Mucosa of descending colon (tissue), 3 donors: ENCODE measurements at regions not wholly inside any gene's neighbourhood (a gene's known extent, or its start where the extent isn't known, plus 50 kb on each side); places are given as distances from the start of the nearest gene placed in this dataset.
A peak's percentile ranks its signal among the peaks of the same experiment; 100 is the strongest.

Experiments used
- ATAC-seq: fragments of 200-7000 bp; cut with Tn5 transposase; one replicate; pipeline ENCODE4 v1.9.1; 2020; ENCODE audit warnings: mild to moderate bottlenecking, moderate library complexity
- DNase-seq, 3 donors: peaks; one replicate each; pipeline ENCODE4 v3.0.0-alpha.2; 2020
- H3K36me3 ChIP-seq: fragments of 200-600 bp; one replicate; pipeline ENCODE4 v1.8.0; 2021; ENCODE audit warnings: low read depth, mild to moderate bottlenecking
- H3K4me1 ChIP-seq: fragments of 200-600 bp; one replicate; pipeline ENCODE4 v1.8.0; 2021; ENCODE audit warnings: low read depth, mild to moderate bottlenecking
- H3K4me3 ChIP-seq: fragments of 200-600 bp; one replicate; pipeline ENCODE4 v1.8.0; 2021; ENCODE audit warnings: mild to moderate bottlenecking
- H3K9me3 ChIP-seq: fragments of 200-600 bp; one replicate; pipeline ENCODE4 v1.8.0; 2021; ENCODE audit warnings: mild to moderate bottlenecking
- intact Hi-C, 2 donors: fragments of 100-400 bp; cut with DNase I in 1 of 2; cut with micrococcal nuclease in 1 of 2; formaldehyde crosslinking; loops; one replicate each; pipeline versions ENCODE4 v1.11.0 to v1.11.1; 2022; cut with DNase I, micrococcal nuclease
- TF ChIP-seq, protein P1 (sequence below): fragments of 200-600 bp; IDR thresholded peaks from one replicate; pipeline ENCODE4 v1.8.0; 2022; ENCODE audit warnings: antibody characterized with exemption, mild to moderate bottlenecking
- donor health status: DM: no; HTN: no; CAD: no; lungs with moderate emphysema.
- donor health status: DM: no; HTN: no; CAD: no.
- donor health status: DM: no; HTN: yes; CAD: no.

DNA sequence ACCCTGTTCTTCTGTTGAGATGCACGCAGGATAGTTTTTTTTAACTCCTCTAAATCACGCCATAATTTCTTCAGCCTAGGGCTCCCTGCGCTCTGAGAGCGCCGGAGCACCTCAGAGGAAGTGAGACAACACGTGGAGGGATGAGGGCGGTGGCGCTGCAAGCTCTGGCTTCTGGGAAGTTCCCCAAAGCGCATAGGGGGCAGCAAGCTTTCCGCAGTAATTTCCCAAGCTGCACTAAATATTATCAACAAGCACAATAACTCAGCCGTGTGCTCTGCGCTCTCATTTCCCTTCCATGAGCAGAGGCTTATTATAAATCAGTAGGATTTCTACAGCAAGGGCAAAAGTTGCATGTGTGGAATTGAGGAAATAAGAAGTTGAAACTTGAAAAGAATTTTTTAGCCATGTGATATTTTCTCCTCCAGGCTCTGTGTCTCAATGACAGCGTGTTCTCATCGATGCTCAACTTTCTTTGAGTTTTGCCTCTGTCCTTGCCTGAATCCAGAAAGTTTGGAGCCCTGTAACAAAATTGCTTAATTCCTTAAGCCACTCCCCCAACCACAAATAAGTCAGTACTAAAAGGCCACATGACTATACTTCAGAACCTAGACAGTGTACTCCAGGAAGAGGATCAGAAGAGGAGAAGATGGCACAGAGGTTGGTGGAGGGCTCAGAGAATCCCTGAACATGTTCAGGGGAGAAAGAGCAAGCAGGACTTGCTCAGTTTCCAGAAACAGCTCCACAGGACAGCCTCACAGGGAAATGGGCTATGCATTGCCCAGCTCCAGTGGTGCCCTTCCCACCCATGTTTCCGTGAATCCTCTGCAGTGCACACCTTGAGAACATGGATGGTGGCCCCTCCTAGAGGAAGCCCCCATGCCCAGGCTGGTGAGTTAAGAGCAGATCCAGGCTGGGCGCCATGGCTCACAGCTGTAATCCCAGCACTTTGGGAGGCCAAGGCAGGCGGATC lies 221.5 kb upstream of the GHITM start:
- TF ChIP-seq, protein P1, sequence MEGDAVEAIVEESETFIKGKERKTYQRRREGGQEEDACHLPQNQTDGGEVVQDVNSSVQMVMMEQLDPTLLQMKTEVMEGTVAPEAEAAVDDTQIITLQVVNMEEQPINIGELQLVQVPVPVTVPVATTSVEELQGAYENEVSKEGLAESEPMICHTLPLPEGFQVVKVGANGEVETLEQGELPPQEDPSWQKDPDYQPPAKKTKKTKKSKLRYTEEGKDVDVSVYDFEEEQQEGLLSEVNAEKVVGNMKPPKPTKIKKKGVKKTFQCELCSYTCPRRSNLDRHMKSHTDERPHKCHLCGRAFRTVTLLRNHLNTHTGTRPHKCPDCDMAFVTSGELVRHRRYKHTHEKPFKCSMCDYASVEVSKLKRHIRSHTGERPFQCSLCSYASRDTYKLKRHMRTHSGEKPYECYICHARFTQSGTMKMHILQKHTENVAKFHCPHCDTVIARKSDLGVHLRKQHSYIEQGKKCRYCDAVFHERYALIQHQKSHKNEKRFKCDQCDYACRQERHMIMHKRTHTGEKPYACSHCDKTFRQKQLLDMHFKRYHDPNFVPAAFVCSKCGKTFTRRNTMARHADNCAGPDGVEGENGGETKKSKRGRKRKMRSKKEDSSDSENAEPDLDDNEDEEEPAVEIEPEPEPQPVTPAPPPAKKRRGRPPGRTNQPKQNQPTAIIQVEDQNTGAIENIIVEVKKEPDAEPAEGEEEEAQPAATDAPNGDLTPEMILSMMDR = no peak
- Histone ChIP-seq H3K36me3 (no peaks in the 10 kb centered on the region), H3K9me3 (no peaks in the 10 kb centered on the region), H3K4me3 (no peak overlapping the region), H3K4me1 (no peaks in the 10 kb centered on the region)
- ATAC-seq (peak; percentile 38), DNase-seq (peak in 2 of 3 donors; percentile 42 to 43)
- intact Hi-C loops = no loop called here

DNA sequence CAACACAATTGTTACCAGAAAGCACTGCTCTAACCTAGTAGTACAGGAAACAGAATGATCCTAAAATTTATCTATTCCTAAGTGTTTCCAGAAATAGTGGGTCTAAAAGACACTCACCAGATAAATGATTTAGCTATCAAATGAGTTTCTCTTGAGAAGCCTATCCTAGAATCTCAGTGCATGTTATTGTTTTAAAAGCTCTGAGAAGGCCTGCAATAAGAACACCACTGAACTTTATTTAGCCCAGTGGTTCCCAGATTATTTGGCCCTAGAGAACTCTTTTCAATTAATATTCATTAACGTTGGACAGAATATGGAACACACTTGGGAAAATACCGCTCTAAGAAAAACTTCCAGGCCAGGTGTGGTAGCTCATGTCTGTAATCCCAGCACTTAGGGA lies 220.1 kb upstream of the GHITM start:
- intact Hi-C loops = no loop called here
- TF ChIP-seq, protein P1 = no peak

DNA sequence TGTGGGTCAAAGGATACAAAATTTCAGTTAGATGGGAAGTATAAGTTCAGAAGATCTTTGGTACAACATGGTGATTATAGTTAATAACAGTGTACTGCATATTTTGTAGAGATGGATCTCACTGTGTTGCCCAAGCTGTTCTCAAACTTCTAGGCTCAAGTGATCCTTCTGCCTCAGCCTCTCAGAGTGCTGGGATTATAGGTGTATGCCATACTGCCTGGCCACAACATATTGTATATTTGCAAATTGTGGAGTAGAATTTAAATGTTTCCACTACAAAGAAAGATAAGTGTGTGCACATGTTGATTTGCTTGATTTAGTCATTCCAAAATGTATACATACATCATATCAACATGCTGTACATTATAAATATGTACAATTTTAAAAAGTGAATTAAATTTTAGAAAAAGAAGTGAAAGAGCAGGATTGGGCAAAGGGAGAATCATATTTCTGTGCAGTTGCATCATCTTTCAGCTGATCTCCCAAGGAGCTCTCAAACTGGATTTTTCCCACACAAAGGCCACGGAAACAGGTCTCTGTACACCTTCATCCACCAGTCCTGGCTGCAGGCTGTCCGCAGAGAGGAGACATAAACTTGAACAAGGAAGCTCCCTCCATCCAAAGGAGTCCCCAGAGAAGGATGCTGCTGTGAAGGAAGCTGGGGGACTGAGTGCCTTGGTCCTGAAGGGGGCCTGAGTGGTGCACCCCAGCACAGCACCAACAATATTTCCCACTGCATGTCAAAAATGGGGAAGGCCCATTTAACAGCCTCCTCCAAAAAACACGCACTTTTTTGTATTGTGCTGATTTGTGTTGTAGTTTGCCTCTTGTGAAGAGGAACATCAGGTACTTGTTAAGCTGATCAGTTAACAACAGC lies 217.1 kb upstream of the GHITM start:
- DNase-seq = no peak
- no peak overlapping the region for H3K4me3 ChIP-seq
- no peak for ATAC-seq
- TF ChIP-seq, protein P1 = no peak
- no peaks in the 10 kb centered on the region for H3K4me1 ChIP-seq
- H3K9me3 ChIP-seq = no peaks in the 10 kb centered on the region
- intact Hi-C loops = no loop called here
- H3K36me3 ChIP-seq = no peaks in the 10 kb centered on the region

More for the DNA sequence above, 220.1 kb upstream of the GHITM start:
- Histone ChIP-seq H3K9me3 (no peaks in the 10 kb centered on the region), H3K36me3 (no peaks in the 10 kb centered on the region), H3K4me1 (no peaks in the 10 kb centered on the region), H3K4me3 (no peak overlapping the region)
- ATAC-seq = no peak
- no peak for DNase-seq

DNA sequence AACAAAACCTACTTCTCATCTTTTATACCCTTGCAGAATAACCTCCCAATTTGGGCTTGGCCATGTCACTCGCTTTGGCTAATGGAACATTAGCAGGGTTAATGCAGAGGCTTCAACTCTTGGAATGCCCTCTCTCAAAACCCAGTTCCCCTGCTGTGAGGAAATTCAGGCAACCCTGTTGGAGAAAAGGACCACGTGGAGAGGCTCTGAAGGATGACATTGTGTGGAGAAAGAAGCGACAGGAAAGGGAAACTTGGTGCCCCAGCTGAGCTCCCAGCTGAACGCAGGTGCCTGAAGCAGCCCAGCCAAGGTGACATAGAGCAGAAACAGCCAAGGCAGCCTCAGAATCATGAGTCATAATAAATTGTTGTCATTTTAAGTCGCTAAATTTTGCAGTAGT lies 214.2 kb upstream of the GHITM start:
- no peak for ATAC-seq
- TF ChIP-seq, protein P1 = no peak
- intact Hi-C loops = no loop called here
- Histone ChIP-seq H3K9me3 (no peaks in the 10 kb centered on the region), H3K4me1 (no peaks in the 10 kb centered on the region), H3K36me3 (no peaks in the 10 kb centered on the region), H3K4me3 (no peak overlapping the region)
- no peak for DNase-seq

DNA sequence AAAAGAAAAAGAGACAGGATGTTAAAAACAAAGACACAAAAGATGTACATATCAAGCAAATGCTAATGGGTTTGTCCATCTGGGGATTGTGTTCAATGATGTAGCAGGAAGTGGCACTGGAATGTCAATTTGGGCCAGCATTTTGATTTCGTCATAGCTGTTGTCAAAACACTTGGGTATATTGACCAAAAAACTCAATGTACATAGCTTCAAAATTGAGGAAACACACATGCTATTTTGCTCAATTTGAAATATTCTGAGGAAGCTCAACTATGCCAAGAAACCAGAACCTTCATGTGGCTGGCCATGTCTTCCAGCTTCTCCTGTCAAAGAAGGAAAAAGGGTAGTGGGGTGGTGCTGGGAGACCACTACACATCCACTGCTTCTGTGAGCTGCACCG lies 212.7 kb upstream of the GHITM start:
- intact Hi-C loops = no loop called here
- no peaks in the 10 kb centered on the region for H3K9me3 ChIP-seq
- ATAC-seq (no peak), DNase-seq (no peak)
- no peak overlapping the region for H3K4me3 ChIP-seq
- no peaks in the 10 kb centered on the region for H3K4me1 ChIP-seq
- TF ChIP-seq, protein P1 = no peak
- H3K36me3 ChIP-seq = no peaks in the 10 kb centered on the region
